H7 (cell line): ENCODE measurements at regions not wholly inside any gene's neighbourhood (a gene's known extent, or its start where the extent isn't known, plus 50 kb on each side); places are given as distances from the start of the nearest gene placed in this dataset.
"Not testable (repeated sequence)": the region's sequence is repeated elsewhere in the genome, so short reads cannot be mapped to it uniquely, and the experiment has no call there.

ENCODE experiments used
- DNase-seq: peaks from one replicate; pipeline ENCODE4 v3.0.0; 2012
- H3K27me3 ChIP-seq: 2 replicates; pipeline ENCODE4 v1.6.0; 2011; ENCODE audit warnings: mild to moderate bottlenecking, low read length; ENCODE audit not compliant: control insufficient read depth, insufficient read depth
- H3K36me3 ChIP-seq: replicated peaks from 2 replicates; pipeline ENCODE4 v1.5.1; 2011; ENCODE audit warnings: low read length; ENCODE audit not compliant: control insufficient read depth, insufficient read depth
- H3K4me3 ChIP-seq: 2 replicates; pipeline ENCODE4 v1.5.1; 2011; ENCODE audit warnings: low read depth, mild to moderate bottlenecking, control low read depth, low read length, moderate library complexity; ENCODE audit not compliant: insufficient read depth

DNA sequence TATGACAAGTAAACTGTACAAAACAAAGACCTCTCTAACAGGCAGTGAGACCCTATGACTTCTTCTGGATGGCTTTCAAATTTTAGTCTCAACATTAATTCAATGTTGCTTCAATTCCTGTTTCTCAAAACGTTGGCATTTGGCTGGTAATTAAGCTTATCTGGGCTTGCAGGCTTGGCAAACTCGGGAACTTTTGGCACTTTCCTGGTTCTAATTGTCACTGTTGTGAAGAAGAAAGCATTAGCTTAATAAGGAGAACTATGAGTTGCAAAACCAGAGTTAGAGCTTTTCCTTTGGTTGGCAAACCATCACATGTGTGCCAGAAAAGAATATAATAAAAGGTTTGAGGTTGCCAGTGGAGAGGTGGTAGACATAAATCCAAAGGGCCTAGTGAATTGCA, 698.3 kb downstream of the LRRIQ3 start:
- Histone ChIP-seq H3K27me3 (no peaks in the 10 kb centered on the region), H3K4me3 (no peak overlapping the region), H3K36me3 (no peaks in the 10 kb centered on the region)
- DNase-seq: no peak

DNA sequence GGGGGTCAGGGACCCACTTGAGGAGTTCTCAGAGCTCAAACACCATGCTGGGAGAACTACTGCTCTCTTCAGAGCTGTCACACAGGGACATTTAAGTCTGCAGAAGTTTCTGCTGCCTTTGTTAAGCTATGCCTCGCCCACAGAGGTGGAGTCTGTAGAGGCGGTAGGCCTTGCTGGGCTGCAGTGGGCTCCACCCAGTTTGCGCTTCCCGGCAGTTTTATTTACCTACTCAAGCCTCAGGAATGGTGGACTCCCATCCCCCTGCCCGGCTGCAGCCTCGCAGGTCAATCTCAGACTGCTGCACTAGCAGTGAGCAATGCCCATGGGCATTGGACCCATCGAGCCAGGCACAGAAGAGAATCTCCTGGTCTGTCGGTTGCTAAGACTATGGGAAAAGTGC, 706.4 kb downstream of the LRRIQ3 start:
- H3K27me3 ChIP-seq: no peaks in the 10 kb centered on the region
- no peak overlapping the region for H3K4me3 ChIP-seq
- no peak for DNase-seq
- no peaks in the 10 kb centered on the region for H3K36me3 ChIP-seq

DNA sequence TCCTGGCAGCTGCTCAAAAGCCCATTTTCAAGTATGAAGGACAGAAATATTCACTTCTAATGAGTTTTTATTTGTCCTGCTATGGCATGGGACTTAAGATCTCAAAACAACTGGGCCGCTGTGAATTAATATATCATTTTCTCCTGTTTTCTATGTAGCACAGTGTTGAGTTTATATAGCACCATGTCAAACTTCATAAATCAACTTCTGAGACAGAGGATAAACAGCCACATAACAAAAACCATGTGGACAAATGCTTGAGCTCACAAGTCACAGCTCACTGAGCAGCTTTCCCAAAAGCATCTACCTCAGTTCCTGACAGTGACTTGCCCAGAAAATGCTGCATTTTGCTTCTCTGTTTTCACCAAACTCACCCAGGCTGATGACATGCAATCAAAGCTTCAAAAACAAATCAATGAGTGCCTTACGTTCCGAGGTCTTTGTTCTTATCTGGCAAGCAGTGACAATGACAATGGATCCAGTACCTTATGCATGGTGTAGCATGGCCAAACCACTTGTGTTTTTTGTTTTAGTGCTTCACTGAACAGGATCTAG, 722.6 kb downstream of the LRRIQ3 start:
- no peak overlapping the region for H3K4me3 ChIP-seq
- no peak for DNase-seq
- no peaks in the 10 kb centered on the region for H3K36me3 ChIP-seq
- H3K27me3 ChIP-seq: no peaks in the 10 kb centered on the region

- no peak for DNase-seq
- Histone ChIP-seq H3K4me3 (no peak overlapping the region), H3K27me3 (no peaks in the 10 kb centered on the region), H3K36me3 (no peaks in the 10 kb centered on the region)
These were observed 725.2 kb downstream of the LRRIQ3 start for GRCh38 chr1:73472810-73473209.

DNA sequence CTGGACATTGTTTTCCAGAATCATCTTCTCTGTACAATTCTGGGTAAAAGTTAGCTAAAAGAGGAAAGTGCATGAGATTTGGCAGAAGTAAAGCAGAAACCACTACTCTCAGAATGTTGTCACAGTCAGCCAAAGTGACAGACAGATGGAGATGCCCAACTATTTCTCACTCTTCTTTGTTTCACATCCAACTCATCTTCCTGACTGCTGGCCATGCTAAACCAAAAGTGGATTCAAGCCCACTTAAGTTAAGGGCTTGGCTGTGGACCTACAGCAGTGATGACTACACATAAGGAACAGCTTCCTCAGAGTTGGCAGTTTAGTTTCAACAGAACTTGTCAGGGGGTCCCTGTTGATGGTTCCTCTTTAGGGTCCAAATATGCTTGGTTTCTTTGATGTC, 730.2 kb downstream of the LRRIQ3 start:
- Histone ChIP-seq H3K4me3 (no peak overlapping the region), H3K36me3 (no peaks in the 10 kb centered on the region), H3K27me3 (no peaks in the 10 kb centered on the region)
- DNase-seq: no peak

GRCh38 chr1:73463873-73464272, 734.1 kb downstream of the LRRIQ3 start:
- DNase-seq: no peak
- H3K27me3 ChIP-seq: no peaks in the 10 kb centered on the region
- H3K4me3 ChIP-seq: no peak overlapping the region
- no peaks in the 10 kb centered on the region for H3K36me3 ChIP-seq

DNA sequence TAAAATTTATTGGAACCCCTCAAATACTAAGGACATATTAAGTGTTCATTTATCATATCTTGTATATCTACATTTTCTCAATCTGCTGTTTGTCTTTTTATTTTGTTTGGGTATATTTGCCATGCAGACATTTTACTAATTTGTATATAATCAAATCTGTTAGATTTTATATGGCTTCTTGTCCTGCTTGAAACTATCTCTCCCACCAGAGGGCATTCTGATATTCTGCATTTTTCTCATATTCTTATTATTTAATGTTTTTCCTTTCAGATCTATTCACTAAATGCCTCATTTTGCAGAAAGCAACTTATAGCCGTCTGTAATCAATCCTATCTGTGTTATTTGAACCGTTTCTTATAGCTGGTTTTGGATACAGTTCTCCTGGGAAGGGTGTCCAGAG, 745.5 kb downstream of the LRRIQ3 start:
- DNase-seq: no peak

GRCh38 chr1:73450668-73451067, 747.3 kb downstream of the LRRIQ3 start:
- DNase-seq, H3K36me3 ChIP-seq, H3K27me3 ChIP-seq, H3K4me3 ChIP-seq: not testable (repeated sequence)

More for the DNA sequence above, 745.5 kb downstream of the LRRIQ3 start:
- Histone ChIP-seq H3K27me3 (no peaks in the 10 kb centered on the region), H3K4me3 (no peak overlapping the region), H3K36me3 (no peaks in the 10 kb centered on the region)

DNA sequence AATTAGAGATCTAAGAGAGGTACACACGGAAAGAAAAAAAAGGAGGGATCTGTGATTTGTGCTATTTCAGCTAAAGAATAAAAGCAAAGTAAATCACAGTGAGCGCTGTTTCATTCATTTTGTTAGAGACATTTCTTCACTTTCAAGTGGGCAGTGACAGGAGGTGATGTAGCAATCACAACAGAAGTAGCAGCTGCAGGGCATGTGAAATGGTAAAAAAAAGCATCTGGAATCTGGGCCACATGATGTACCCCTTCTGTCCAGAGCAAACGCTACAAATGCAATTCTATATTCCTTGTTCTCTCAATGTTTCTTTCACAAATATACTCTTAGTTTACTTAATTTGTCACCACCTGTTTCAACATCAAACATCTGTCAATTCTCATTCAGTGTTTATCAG, 786.5 kb downstream of the LRRIQ3 start:
- Histone ChIP-seq H3K36me3 (no peaks in the 10 kb centered on the region), H3K4me3 (no peak overlapping the region), H3K27me3 (no peaks in the 10 kb centered on the region)
- DNase-seq: no peak

- DNase-seq: peak; percentile 2
These were observed 796.3 kb downstream of the LRRIQ3 start for GRCh38 chr1:73401666-73402065.

GRCh38 chr1:73382966-73383365, 815.0 kb downstream of the LRRIQ3 start:
- Histone ChIP-seq H3K4me3 (no peak overlapping the region), H3K36me3 (no peaks in the 10 kb centered on the region), H3K27me3 (no peaks in the 10 kb centered on the region)
- DNase-seq: no peak

More at GRCh38 chr1:73401666-73402065, 796.3 kb downstream of the LRRIQ3 start:
- no peak overlapping the region for H3K4me3 ChIP-seq
- H3K27me3 ChIP-seq: no peaks in the 10 kb centered on the region
- H3K36me3 ChIP-seq: no peaks in the 10 kb centered on the region

DNA sequence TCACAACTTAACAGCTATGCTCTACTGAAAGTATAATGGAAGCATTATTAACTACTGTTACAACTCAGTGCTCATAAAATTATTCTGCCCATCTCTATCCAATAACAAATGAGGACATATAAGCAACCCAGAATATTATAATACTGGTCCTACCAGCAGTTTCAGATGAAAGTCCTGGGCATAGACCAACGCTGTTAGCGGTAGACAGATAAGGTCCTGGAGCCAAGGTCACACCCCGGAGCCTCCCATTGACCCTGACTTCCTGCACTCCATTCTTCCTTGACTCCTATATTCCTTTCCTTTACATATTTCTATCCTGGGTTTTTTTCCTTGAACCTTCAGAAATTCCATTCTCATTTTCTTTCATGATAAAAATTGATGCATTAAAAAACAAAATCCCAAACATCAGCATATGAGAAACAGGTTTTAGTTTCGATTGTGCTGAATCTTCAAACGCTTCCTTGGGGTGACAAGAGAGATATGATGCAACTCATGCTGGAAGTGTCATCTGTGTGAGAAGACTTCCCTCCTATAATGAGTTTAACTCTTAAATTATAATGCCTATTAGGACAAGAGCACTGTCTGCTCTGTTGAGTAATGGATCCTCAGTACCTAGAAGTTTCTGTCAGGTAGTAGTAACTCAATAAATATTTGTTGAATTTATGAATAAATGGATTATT, 831.1 kb downstream of the LRRIQ3 start:
- H3K36me3 ChIP-seq: no peaks in the 10 kb centered on the region

DNA sequence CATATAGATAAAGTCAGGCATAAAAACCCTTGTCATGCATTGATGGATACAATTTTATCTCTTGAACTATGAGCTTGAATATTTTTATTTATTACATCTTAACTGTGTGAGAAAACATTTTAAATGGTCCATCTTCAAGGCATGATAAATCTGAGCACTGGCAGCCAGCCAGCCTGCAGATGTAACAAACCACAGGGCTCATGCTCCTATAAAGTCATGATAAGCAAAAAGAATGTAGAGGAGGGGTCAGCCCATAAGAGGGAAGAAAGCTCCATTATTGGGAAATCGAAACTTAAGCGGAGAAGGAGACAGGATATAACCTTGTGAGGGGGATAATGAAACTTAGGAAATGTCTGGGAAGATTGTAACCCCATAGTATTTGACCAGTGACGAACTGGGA, 839.0 kb downstream of the LRRIQ3 start:
- no peaks in the 10 kb centered on the region for H3K36me3 ChIP-seq
- H3K27me3 ChIP-seq: no peaks in the 10 kb centered on the region
- H3K4me3 ChIP-seq: no peak overlapping the region
- DNase-seq: no peak

More for the DNA sequence above, 831.1 kb downstream of the LRRIQ3 start:
- DNase-seq: no peak
- Histone ChIP-seq H3K4me3 (no peak overlapping the region), H3K27me3 (no peaks in the 10 kb centered on the region)

DNA sequence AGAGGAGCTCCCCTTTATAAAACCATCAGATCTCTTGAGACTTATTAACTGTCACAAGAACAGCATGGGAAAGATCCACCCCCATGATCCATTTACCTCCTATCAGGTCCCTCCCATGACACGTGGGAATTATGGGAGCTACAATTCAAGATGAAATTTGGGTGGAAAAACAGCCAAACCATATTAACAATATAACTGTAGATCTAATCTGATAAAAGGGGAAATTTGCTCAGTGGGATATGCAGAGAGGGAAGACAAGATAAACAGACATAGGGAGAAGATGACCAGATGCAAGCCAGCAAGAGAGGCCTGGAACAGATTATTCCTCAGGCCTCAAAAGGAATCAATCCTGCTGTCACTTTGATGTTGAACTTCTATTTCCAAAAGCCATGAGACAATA, 841.5 kb downstream of the LRRIQ3 start:
- no peaks in the 10 kb centered on the region for H3K36me3 ChIP-seq
- H3K4me3 ChIP-seq: no peak overlapping the region
- no peaks in the 10 kb centered on the region for H3K27me3 ChIP-seq
- no peak for DNase-seq

DNA sequence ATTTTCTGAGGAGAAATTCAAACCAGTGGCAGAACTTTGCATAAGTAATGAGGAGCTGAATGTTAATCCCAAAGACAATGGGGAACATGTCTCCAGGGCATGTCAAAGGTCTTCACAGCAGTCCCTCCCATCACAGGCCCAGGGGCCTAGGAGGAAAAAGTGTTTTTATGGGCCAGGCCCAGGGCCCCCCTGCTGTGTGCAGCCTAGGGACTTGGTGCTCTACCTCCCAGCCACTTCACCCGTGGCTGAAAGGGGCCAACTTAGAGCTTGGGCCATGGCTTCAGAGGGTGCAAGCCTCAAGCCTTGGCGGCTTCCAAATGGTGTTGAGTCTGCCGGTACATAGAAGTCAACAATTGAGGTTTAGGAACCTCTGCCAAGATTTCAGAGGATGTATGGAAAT, 854.0 kb downstream of the LRRIQ3 start:
- DNase-seq: no peak
- no peaks in the 10 kb centered on the region for H3K36me3 ChIP-seq
- no peaks in the 10 kb centered on the region for H3K27me3 ChIP-seq
- H3K4me3 ChIP-seq: no peak overlapping the region
